Keratinocyte (primary cell): ENCODE measurements at regions not wholly inside any gene's neighbourhood (a gene's known extent, or its start where the extent isn't known, plus 50 kb on each side); places are given as distances from the start of the nearest gene placed in this dataset.

ENCODE experiments used
- CTCF ChIP-seq, 3 experiments: IDR thresholded peaks in 1 of 3; conservative IDR thresholded peaks in 1 of 3; optimal IDR thresholded peaks in 1 of 3; 2 replicates in 2 of 3; 3 replicates in 1 of 3; pipeline versions ENCODE3 to v1.5.1; 2011; ENCODE audit warnings: low read length in 3 of 3, mild to moderate bottlenecking in 3 of 3, moderate library complexity in 2 of 3, control low read depth in 1 of 3, inconsistent platforms in 1 of 3; ENCODE audit not compliant: insufficient read depth in 2 of 3; ENCODE audit errors: extremely low read depth in 1 of 3
- EZH2 ChIP-seq: IDR thresholded peaks from one replicate; pipeline ENCODE4 v1.6.1; 2012; ENCODE audit warnings: inconsistent platforms, mild to moderate bottlenecking, low read length, moderate library complexity

DNA sequence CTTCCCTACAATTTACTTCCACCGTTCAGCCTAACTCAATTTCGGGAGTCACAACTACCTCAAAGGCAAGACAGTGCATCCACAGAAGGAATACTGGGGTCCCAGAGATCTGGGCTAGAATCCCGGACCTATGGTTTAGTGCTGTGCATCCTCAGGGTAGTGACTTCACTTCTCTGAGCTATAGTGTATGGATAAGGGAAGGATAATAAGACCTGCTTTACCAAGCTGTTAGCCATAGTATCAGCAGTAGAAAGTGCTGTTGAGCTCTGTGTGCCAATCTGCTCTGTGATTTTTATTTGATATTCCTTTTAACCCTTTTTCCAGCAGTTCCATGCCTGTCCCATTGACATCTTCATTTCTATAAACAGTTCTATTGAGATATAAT lies 1044.3 kb downstream of the BCL11B start:
- TF ChIP-seq EZH2 (no peak), CTCF (optimal IDR thresholded peaks at IDR 0.05 in 1 of 3, IDR thresholded peaks at IDR 0.05 in 1 of 3, conservative IDR thresholded peaks at IDR 0.05 in 1 of 3; ENCODE audit: extremely low read depth in 1 of 3, insufficient read depth in 2 of 3, low read length in 3 of 3) (no peak)
